GM18519 (cell line): ENCODE measurements at regions not wholly inside any gene's neighbourhood (a gene's known extent, or its start where the extent isn't known, plus 50 kb on each side); places are given as distances from the start of the nearest gene placed in this dataset.
"Not testable (repeated sequence)": the region's sequence is repeated elsewhere in the genome, so short reads cannot be mapped to it uniquely, and the experiment has no call there.

Experiments
- ATAC-seq: cut with Tn5 transposase; IDR thresholded peaks from one replicate; pipeline ENCODE4 v1.9.1; 2021; ENCODE audit warnings: mild to moderate bottlenecking, moderate library complexity; ENCODE audit not compliant: unreplicated experiment, low FRiP score

- ATAC-seq, result no peak
Observed at GRCh38 chrX:109873983-109874382, 128.9 kb upstream of the TMEM164 start.

DNA sequence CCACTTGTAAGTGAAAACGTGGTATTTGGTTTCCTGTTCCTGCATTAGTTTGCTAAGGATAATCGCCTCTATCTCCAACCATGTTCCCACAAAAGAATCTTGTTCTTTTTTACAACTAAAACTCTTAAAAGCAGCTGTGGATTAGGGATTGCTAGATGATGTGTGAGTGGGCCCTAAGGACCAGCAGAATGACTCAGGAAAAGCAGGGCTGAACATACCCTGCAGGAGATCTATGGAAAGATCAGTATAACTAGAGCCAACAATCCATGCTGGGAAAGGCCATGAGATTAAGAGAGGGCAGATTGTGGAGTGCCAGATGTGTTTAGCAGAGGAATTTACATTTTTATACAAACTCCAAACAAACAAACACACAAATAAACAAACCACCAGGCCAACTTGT, 128.4 kb upstream of the TMEM164 start:
- no peak for ATAC-seq

- ATAC-seq, result no peak
Observed at GRCh38 chrX:109875831-109876230, 127.1 kb upstream of the TMEM164 start.

DNA sequence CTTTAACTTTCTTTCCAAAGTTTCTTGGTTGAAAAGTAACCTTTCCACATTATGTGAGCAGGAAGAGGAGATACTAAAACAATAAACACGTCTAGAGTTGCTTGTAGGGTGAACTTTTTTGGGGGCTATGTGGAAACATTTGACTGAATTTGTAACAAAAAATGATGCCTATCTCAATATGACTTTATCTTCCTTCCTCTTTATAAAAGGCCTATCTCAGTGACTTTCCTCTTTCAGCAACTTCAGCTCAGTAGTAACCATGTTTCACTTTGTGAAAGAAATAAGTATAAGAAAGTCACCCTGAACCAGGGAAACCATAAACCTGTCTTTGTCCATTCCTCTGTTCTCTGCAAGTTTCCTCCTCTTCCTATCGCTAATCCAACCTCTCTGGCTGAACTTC, 124.7 kb upstream of the TMEM164 start:
- ATAC-seq, result no peak

DNA sequence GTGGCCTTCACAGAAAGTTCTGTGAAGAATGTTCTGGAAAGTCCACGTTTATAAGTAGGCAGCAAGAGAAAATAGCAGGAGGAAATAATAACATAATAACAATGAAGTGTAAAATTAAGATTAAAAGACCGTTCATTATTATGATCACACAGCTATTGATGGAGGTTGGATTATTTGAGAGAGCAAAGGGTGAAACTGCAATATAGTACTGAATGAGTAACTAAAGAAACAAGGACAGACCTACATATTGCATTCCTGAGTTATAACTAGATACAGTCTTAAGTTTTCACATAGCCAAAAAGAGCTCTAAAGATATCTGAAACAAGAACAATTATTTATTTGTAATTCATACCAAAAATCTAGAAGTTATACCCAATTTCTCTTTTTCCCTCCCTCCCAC, 122.9 kb upstream of the TMEM164 start:
- no peak for ATAC-seq

DNA sequence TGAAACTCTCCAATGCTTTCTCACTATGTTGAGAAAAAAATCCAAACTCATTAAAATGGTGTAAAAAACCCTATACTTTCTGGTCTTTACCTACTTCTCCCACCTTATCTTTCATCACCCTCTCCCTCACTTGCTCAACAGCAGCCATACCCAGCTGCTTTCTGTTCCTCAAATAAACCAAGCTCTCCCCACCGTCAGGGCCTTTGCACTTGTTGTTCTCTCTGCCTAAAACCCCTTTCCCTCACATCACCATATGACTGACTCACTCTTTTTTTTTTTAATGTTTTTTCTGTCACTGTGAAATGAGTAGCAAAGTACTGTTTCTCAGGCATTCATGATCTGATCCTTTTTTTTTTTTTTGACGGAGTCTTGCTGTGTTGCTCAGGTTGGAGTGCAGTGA, 122.3 kb upstream of the TMEM164 start:
- ATAC-seq, result peak; percentile 59

DNA sequence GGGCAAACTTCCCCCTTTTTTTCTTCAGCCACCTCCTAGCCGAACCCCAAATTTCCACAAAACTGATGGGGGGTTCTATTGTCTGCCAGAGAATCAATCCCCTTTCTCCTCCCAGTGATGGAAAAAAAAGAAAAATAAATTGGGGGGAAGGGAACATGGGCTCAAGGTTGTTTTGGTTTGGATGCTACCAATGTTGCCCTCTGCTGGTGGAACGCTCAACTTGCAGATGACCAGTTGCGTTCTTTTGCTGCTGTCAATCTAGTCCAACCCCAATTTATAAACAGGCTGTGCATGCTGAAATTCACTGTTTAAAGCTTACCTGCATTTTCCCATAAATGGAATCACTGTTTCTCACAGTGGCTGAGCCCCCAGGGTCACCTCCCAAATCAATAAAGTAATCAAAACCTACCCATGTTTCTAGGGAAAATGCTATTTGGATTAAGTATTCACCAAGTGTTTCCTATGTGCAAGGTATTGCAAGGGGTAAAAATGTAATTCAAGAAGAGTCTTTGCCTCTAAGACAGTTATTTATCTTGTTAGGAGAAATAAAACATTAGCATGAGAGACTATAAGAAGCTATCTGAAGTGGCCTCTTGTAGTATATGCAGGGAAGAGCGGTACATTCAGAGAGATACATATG, 116.7 kb upstream of the TMEM164 start:
- no peak for ATAC-seq

DNA sequence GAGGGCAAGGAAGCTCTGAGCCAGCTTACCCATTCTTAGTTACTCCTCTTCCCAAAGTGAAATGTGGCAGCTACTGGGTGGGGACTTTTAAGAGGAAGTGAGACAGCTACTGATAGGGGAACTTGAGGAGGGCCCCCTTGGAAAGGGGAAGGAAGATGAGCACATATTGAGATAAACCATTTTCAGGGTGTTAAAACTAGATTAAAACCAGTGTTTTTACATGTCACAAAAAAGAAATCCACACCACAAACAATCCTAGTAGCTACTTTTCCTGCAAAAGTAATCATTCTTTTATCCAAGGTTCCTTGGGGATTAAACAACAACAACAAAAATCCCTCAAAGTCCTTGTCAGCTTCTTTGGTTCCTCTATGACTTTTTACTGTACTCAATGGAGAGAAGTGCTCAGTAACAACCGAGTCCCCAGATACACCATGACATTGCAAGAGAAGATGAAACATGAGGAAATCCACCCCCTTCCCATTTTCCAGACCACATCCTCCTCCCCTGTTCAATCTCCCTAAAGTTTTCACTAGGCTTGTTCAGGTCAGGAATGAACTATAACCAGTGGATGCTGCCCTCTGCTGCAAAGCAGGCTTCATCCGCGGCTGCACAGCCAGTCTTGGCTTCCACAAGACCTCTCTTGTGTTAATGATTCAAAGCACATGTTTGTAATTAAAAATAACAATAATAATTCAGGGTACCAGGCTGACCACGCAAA, 113.5 kb upstream of the TMEM164 start:
- ATAC-seq, result no peak

DNA sequence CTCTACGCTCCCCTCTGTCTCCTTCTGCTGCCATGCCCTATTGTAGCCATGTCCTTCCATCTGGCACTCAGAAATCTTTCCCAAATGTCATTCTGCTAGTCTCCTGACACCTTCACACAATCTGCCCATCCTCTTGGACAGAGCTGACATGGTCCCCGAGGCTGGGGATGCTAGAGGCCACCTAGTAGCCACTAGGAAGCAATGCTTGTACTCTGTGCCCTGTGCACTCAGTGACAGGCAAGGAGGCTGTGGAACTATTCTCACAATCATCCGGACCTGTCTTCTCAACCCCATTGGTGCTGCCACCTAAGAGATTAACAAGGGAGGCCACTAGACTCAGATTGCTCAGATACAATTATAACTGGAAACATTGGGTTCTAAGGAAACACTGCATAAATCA, 112.6 kb upstream of the TMEM164 start:
- no peak for ATAC-seq

DNA sequence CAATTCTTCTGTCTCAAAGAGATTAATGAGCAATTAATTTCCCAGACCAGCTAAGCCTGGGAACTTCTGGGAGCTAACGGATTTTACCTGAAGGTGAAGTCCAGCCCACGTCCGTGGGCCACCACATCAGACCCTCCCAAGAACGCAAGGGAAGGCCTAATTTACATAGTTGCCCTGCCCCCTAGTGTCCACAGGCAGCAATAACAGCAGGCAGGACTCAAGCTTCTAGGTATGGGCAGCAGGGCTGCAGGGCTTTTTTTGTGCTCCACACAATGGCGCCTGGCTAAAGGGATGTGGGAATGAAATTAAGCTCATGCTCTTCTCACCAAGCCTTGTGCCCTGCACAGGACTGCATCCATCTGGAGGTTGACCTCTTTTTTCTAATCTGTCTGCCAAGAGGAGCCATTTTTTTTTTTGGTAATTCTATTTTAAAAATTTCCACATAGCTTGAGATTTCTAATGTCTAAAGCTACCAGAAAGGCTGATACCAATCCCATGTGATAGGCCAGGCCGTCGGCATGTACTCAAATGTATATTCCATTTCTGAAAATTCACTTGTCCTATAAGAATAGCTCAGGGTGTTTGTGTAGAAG, 111.9 kb upstream of the TMEM164 start:
- ATAC-seq, result peak; percentile 45

DNA sequence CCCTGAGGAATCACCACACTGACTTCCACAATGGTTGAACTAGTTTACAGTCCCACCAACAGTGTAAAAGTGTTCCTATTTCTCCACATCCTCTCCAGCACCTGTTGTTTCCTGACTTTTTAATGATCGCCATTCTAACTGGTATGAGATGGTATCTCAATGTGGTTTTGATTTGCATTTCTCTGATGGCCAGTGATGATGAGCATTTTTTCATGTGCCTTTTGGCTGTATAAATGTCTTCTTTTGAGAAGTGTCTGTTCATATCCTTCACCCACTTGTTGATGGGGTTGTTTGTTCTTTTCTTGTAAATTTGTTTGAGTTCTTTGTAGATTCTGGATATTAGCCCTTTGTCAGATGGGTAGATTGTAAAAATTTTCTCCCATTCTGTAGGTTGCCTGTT, 106.9 kb upstream of the TMEM164 start:
- not testable (repeated sequence) for ATAC-seq

DNA sequence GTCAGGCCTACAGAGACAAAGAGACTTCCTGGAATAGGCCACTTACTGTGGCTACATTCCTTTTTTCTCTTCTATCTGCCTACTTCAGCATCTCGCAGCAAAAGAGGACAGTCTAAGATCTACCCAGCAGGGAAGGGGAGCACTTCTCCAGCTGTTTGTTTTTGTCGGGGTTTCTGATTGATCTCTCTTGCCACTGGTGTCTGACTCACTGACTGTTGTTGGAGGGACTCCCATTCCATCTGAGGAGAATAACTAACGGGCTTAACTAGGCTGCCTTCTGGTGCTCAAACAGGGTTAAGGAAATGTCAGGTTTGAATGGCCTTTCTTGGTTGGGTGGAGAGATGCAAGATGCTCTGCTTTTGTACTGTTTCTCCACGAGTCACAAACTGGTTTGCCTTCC, 100.2 kb upstream of the TMEM164 start:
- no peak for ATAC-seq

DNA sequence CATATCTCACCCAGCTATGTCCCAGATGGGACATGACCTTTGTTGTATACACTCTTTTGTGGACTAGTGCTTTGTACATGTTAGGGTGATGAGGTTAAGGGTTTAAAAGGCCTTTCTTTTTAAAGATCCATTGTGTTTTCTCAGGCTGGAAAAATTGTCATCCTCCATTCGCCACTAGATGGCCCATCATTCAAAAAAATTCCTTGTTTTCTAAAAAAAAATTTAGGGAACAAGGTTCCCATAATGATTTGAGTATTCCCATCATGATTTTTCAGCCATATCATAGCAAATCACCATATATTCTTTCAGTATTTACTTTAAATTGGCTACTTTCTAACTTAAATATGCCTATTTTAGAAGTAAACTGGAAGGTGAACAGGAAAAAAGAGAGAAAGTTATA, 91.9 kb upstream of the TMEM164 start:
- no peak for ATAC-seq

- not testable (repeated sequence) for ATAC-seq
Observed at GRCh38 chrX:109912993-109913392, 89.9 kb upstream of the TMEM164 start.

GRCh38 chrX:109914114-109914849, 88.6 kb upstream of the TMEM164 start:
- ATAC-seq, result no peak

DNA sequence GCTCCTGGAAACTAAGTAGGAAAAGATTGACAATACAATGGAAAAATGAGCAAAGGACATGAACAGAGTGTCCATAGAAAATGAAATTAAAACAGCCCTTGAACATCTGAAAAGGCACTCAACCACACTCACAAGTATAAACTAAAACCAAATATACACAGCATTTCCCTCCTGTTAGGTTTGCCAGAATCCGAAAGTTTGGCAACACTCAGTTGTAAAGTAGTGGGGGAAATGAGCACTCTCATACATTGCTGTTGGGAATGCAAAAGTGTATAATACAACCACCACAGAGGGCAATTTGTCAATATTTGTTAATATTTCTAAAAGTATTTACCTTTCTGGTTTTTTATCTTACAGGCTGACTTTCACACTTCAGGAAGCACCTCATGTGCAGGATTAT, 84.2 kb upstream of the TMEM164 start:
- ATAC-seq, result no peak

- no peak for ATAC-seq
Observed at GRCh38 chrX:109920325-109920724, 82.6 kb upstream of the TMEM164 start.

DNA sequence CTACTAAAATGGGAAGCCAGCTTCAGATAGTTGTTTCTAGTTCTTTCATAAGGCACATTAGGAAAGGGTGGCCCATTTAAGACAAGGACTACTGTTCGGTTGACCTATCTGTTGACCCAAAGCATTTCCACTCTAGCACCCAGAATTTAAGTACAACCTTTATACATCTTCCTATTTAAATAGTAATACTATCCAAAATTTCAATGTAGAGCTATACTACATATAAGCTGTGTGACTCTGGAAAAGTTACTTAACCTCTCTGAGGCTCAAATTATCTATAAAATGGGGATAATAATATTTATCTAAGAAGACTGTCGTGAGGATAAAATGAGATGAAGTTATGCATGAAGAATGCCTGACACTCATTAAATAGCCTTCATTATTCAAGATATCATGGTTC, 82.0 kb upstream of the TMEM164 start:
- ATAC-seq, result no peak

DNA sequence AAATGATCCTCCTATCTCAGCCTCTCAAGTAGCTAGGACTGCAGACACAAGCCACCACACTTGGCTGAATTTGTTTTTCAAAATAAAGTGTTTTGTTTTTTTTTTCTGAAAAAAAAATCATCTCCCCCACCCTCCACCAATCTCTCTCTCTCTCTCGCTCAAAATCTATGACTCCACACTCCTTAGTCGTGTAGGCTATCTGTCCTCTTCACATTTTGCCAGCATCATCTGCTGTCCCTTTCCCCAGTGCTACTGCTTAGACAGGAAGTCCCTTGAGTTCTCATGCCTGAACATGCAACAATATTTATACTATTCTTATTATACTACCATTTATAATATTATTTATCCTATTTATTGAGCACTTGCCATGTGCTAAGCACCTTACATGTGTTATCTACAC, 80.7 kb upstream of the TMEM164 start:
- no peak for ATAC-seq

GRCh38 chrX:109925003-109925402, 77.9 kb upstream of the TMEM164 start:
- ATAC-seq, result not testable (repeated sequence)

DNA sequence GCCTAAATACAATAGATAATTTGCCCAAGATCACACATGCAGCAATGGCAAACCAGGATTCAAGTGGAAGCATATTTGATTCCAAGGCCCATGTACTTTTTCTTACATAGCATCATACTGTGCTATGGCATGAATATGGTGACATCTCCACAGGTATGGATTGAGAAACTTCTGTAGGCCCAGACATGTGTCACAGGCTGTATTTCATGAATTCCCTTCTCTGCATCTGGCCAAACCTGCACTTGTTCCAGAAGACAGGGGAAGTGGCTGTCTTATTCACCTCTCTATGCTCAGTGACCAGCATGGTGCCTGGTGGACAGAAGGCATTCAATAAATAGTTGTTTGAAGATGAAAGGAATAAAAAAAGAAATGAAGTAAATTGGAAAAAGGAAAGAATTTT, 77.3 kb upstream of the TMEM164 start:
- no peak for ATAC-seq
